Suprapubic skin (tissue), 3 donors: ENCODE measurements at regions not wholly inside any gene's neighbourhood (a gene's known extent, or its start where the extent isn't known, plus 50 kb on each side); places are given as distances from the start of the nearest gene placed in this dataset.

Experiments used
- POLR2A ChIP-seq, 2 donors: fragments of 450-650 bp; IDR thresholded peaks; one replicate each; pipeline ENCODE4 v1.6.1; 2017; ENCODE audit warnings: antibody characterized with exemption in 2 of 2, mild to moderate bottlenecking in 2 of 2, moderate library complexity in 2 of 2
- TF ChIP-seq, protein P1 (sequence below), 2 donors: fragments of 200-600 bp in 1 of 2; fragments of 450-650 bp in 1 of 2; sonication (generic) in 1 of 2; IDR thresholded peaks; one replicate each; pipeline ENCODE4 v1.5.1; 2016 to 2019; ENCODE audit warnings: antibody characterized with exemption in 2 of 2, mild to moderate bottlenecking in 1 of 2, moderate library complexity in 1 of 2

DNA sequence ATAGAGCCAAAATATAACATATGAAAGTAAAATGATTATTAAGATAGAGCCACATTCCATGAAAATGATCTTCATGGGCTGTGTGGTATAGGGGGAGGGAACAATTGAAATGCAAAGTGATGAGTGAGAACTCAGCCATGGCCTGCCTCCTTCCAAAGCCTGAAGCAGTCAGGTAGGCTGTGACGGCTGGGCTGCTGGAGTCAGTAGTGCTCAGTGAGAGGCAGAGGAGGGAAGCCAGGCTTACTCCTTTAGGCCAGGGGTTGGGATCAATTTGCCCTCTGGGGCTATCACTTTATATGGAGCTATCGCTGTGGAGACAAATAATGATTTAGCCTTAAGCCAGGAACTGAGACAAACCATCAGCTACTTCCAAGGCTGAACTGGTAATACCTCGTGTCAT, 654.9 kb downstream of the FGF9 start:
- no peak for TF ChIP-seq POLR2A (IDR thresholded peaks at IDR 0.05)
- TF ChIP-seq, protein P1, sequence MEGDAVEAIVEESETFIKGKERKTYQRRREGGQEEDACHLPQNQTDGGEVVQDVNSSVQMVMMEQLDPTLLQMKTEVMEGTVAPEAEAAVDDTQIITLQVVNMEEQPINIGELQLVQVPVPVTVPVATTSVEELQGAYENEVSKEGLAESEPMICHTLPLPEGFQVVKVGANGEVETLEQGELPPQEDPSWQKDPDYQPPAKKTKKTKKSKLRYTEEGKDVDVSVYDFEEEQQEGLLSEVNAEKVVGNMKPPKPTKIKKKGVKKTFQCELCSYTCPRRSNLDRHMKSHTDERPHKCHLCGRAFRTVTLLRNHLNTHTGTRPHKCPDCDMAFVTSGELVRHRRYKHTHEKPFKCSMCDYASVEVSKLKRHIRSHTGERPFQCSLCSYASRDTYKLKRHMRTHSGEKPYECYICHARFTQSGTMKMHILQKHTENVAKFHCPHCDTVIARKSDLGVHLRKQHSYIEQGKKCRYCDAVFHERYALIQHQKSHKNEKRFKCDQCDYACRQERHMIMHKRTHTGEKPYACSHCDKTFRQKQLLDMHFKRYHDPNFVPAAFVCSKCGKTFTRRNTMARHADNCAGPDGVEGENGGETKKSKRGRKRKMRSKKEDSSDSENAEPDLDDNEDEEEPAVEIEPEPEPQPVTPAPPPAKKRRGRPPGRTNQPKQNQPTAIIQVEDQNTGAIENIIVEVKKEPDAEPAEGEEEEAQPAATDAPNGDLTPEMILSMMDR (IDR thresholded peaks at IDR 0.05) = no peak
